GM23248 (cell line): ENCODE measurements at regions not wholly inside any gene's neighbourhood (a gene's known extent, or its start where the extent isn't known, plus 50 kb on each side); places are given as distances from the start of the nearest gene placed in this dataset.

Source experiments
- EZH2 ChIP-seq: fragments of 200-600 bp; sonication (generic); IDR thresholded peaks from 2 replicates; pipeline ENCODE4 v1.6.1; 2018; ENCODE audit warnings: antibody characterized with exemption, mild to moderate bottlenecking; ENCODE audit not compliant: insufficient read depth, poor library complexity, severe bottlenecking
- EZH2phosphoT487 ChIP-seq: fragments of 200-600 bp; sonication (generic); IDR thresholded peaks from 2 replicates; pipeline ENCODE4 v1.6.1; 2018; ENCODE audit warnings: antibody characterized with exemption, moderate library complexity, mild to moderate bottlenecking, low read depth; ENCODE audit not compliant: insufficient read depth

DNA sequence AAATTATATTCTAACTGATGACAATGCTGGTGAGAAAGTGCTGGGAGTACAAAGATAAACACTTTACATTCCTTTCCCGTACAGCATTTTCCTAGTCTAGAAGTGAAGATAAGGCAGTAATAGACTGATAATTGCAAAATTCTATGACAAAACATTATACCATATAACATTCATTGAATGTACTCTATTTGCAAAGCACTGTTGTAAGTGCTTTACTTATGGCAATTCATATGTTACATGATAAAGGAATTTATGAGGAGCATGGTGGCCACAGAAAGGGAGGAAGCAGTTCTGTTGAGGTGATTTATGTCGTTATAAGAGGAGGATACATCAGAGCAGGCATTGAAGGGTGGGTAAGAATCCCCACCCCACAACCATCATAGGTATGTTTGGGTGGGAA is 434.8 kb downstream of the RAB38 start:
- TF ChIP-seq EZH2 (no peak), EZH2phosphoT487 (no peak)
